Activated CD4-positive, alpha-beta T cell treated with anti-CD3 and anti-CD28 coated beads, Interleukin-2, Interleukin-6, amounts not matched to agents 100 ng/mL and 50 ng/mL, durations not matched to agents 16 hours and 8 hours (primary cell): ENCODE measurements at regions not wholly inside any gene's neighbourhood (a gene's known extent, or its start where the extent isn't known, plus 50 kb on each side); places are given as distances from the start of the nearest gene placed in this dataset.
A peak's percentile ranks its signal among the peaks of the same experiment; 100 is the strongest.

ENCODE experiments used
- DNase-seq: peaks from one replicate; pipeline ENCODE4 v3.0.0-alpha.2; 2020

GRCh38 chr2:37812414-37812813 lies 112.7 kb upstream of the RMDN2 start:
- DNase-seq, result no peak

GRCh38 chr2:37812941-37813730 lies 112.0 kb upstream of the RMDN2 start:
- no peak for DNase-seq

GRCh38 chr2:37816036-37816435 lies 109.1 kb upstream of the RMDN2 start:
- no peak for DNase-seq

GRCh38 chr2:37816686-37817085 lies 108.4 kb upstream of the RMDN2 start:
- DNase-seq, result no peak

GRCh38 chr2:37819186-37819585 lies 105.9 kb upstream of the RMDN2 start:
- no peak for DNase-seq

- no peak for DNase-seq
Observed at GRCh38 chr2:37820471-37820986, 104.6 kb upstream of the RMDN2 start.

GRCh38 chr2:37825586-37825985 lies 99.5 kb upstream of the RMDN2 start:
- no peak for DNase-seq

GRCh38 chr2:37826611-37827010 lies 98.5 kb upstream of the RMDN2 start:
- no peak for DNase-seq

- DNase-seq, result no peak
Observed at GRCh38 chr2:37827455-37827854, 97.6 kb upstream of the RMDN2 start.

GRCh38 chr2:37827911-37828511 lies 97.1 kb upstream of the RMDN2 start:
- DNase-seq, result no peak

- no peak for DNase-seq
Observed at GRCh38 chr2:37829202-37829601, 95.9 kb upstream of the RMDN2 start.

GRCh38 chr2:37829616-37830395 lies 95.3 kb upstream of the RMDN2 start:
- DNase-seq, result no peak

- DNase-seq, result no peak
Observed at GRCh38 chr2:37830636-37831035, 94.5 kb upstream of the RMDN2 start.

- DNase-seq, result no peak
Observed at GRCh38 chr2:37831081-37831780, 93.9 kb upstream of the RMDN2 start.

- DNase-seq, result peak; percentile 86
Observed at GRCh38 chr2:37832590-37833197, 92.4 kb upstream of the RMDN2 start.

- peak; percentile 80 for DNase-seq
Observed at GRCh38 chr2:37833423-37833822, 91.7 kb upstream of the RMDN2 start.

- DNase-seq, result no peak
Observed at GRCh38 chr2:37836270-37836669, 88.8 kb upstream of the RMDN2 start.

- no peak for DNase-seq
Observed at GRCh38 chr2:37836711-37837110, 88.4 kb upstream of the RMDN2 start.

GRCh38 chr2:37837628-37838328 lies 87.3 kb upstream of the RMDN2 start:
- no peak for DNase-seq

- no peak for DNase-seq
Observed at GRCh38 chr2:37838541-37839167, 86.4 kb upstream of the RMDN2 start.

GRCh38 chr2:37839991-37840390 lies 85.1 kb upstream of the RMDN2 start:
- no peak for DNase-seq
